B cell (primary cell): ENCODE measurements at regions not wholly inside any gene's neighbourhood (a gene's known extent, or its start where the extent isn't known, plus 50 kb on each side); places are given as distances from the start of the nearest gene placed in this dataset.

ENCODE experiments used
- CTCF ChIP-seq: fragments of 200-600 bp; IDR thresholded peaks from one replicate; pipeline ENCODE4 v1.8.0; 2022; ENCODE audit warnings: antibody characterized with exemption, mild to moderate bottlenecking
- EZH2 ChIP-seq: IDR thresholded peaks from 2 replicates; pipeline ENCODE4 v1.6.1; 2012; ENCODE audit warnings: borderline replicate concordance, low read depth, mild to moderate bottlenecking, moderate library complexity, low read length; ENCODE audit not compliant: insufficient read depth, poor library complexity, severe bottlenecking

DNA sequence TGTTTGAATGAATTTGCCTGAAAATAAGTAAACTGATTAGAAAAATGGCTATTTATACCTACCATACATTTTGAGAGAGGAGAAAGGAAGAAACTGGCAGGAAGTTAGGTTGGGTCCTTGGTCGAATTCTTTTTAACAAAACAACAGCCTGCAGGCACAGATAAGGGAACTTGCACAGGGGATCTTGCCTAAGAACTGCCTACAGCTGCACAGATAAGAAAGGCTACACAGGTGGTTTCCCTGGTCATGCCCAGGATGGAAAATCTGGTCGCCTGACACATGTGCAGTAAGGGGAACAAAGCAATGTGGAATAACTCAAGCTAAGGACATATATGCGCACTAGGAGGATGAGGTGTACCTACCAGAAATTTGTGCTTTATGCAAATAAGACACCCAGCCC, 732.1 kb upstream of the POT1 start:
- TF ChIP-seq CTCF (no peak), EZH2 (no peak)
